HepG2 (cell line): ENCODE measurements at regions not wholly inside any gene's neighbourhood (a gene's known extent, or its start where the extent isn't known, plus 50 kb on each side); places are given as distances from the start of the nearest gene placed in this dataset.

ENCODE experiments used
- AGO2 ChIP-seq: fragments of 200-400 bp; formaldehyde crosslinking; optimal IDR thresholded peaks from 2 replicates; pipeline ENCODE3; 2017; ENCODE audit warnings: mild to moderate bottlenecking, low read depth, low read length, moderate library complexity
- AHDC1 ChIP-seq: sonication (generic); formaldehyde crosslinking; IDR thresholded peaks from 2 replicates; pipeline ENCODE4 v1.5.1; 2020; ENCODE audit warnings: mild to moderate bottlenecking, missing genetic modification reagents, borderline replicate concordance
- DBP ChIP-seq: sonication (generic); formaldehyde crosslinking; IDR thresholded peaks from 2 replicates; pipeline ENCODE4 v1.4.0; 2020; ENCODE audit warnings: missing genetic modification reagents; ENCODE audit errors: not compliant biosample characterization
- HES4 ChIP-seq: sonication (generic); formaldehyde crosslinking; IDR thresholded peaks from 2 replicates; pipeline ENCODE4 v1.9.0; 2021; ENCODE audit warnings: mild to moderate bottlenecking, missing genetic modification reagents, borderline replicate concordance
- THAP11 ChIP-seq: IDR thresholded peaks from 2 replicates; pipeline ENCODE4 v1.6.1; 2016; ENCODE audit warnings: missing biosample characterization, missing genetic modification reagents
- ZBTB4 ChIP-seq: sonication (generic); formaldehyde crosslinking; IDR thresholded peaks from 2 replicates; pipeline ENCODE4 v1.4.0; 2020; ENCODE audit warnings: missing genetic modification reagents, mild to moderate bottlenecking, borderline replicate concordance
- ZNF530 ChIP-seq: sonication (generic); formaldehyde crosslinking; IDR thresholded peaks from 2 replicates; pipeline ENCODE4 v1.5.0; 2020; ENCODE audit warnings: low read depth, mild to moderate bottlenecking, missing genetic modification reagents
- ZNF616 ChIP-seq: sonication (generic); formaldehyde crosslinking; IDR thresholded peaks from 2 replicates; pipeline ENCODE4 v1.5.0; 2020; ENCODE audit warnings: low read depth, mild to moderate bottlenecking, missing genetic modification reagents
- ZNF816 ChIP-seq: sonication (generic); formaldehyde crosslinking; IDR thresholded peaks from 2 replicates; pipeline ENCODE4 v1.8.0; 2022; ENCODE audit warnings: missing genetic modification reagents, mild to moderate bottlenecking, borderline replicate concordance

- TF ChIP-seq AHDC1 (CRISPR knock-in tag) = no peak
- TF ChIP-seq DBP (CRISPR knock-in tag) = no peak
- TF ChIP-seq ZBTB4 (CRISPR knock-in tag) = no peak
- no peak for TF ChIP-seq ZNF816
- no peak for TF ChIP-seq AGO2
- TF ChIP-seq THAP11 (CRISPR knock-in tag) = no peak
- TF ChIP-seq HES4 = no peak
- TF ChIP-seq ZNF616 (CRISPR knock-in tag) = no peak
- TF ChIP-seq ZNF530 (CRISPR knock-in tag) = no peak
- TF ChIP-seq, all 625 proteins: peak for 4
These were observed 670.3 kb upstream of the TBX3 start (continued) for GRCh38 chr12:115354007-115354890.
